HFF-Myc (cell line): ENCODE measurements at regions not wholly inside any gene's neighbourhood (a gene's known extent, or its start where the extent isn't known, plus 50 kb on each side); places are given as distances from the start of the nearest gene placed in this dataset.
"Not testable (repeated sequence)": the region's sequence is repeated elsewhere in the genome, so short reads cannot be mapped to it uniquely, and the experiment has no call there.

ENCODE experiments used
- DNase-seq: peaks from one replicate; pipeline ENCODE4 v3.0.0-alpha.2; 2011; ENCODE audit warnings: low read depth; ENCODE audit errors: extremely low read depth
- H3K4me3 ChIP-seq: replicated peaks from 2 replicates; pipeline ENCODE4 v1.5.1; 2011; ENCODE audit warnings: low read depth, mild to moderate bottlenecking, control low read depth, low read length
- CTCF ChIP-seq: IDR thresholded peaks from 2 replicates; pipeline ENCODE4 v1.5.1; 2012; ENCODE audit warnings: mild to moderate bottlenecking, low read depth, low read length, control low read depth; ENCODE audit errors: missing control alignments

GRCh38 chr4:24188459-24188858 is 298.6 kb upstream of the PPARGC1A start:
- no peak for DNase-seq
- no peak for TF ChIP-seq CTCF
- H3K4me3 ChIP-seq: no peak overlapping the region

GRCh38 chr4:24186466-24186865 is 296.6 kb upstream of the PPARGC1A start:
- no peak overlapping the region for H3K4me3 ChIP-seq
- no peak for TF ChIP-seq CTCF
- no peak for DNase-seq

GRCh38 chr4:24181005-24181404 is 291.2 kb upstream of the PPARGC1A start:
- H3K4me3 ChIP-seq: no peak overlapping the region
- DNase-seq: no peak
- no peak for TF ChIP-seq CTCF

DNA sequence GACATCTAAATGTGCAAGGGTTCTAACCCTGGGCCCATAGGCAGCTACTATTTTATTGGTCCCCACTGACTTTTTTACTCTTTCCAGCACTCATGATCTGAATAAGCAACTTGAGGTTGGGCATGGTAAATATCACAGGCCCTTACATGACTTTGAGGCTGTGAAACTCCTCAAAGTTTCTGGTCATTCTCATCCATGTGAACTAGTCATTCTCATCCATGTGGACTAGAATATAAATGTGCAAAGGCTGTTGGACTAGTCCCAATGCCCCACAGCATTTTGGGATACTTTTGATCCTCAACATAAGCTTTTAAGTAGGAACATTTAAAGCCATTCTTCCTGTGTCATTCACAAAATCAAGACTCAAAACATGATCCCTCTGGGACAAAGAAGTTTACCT is 290.7 kb upstream of the PPARGC1A start:
- H3K4me3 ChIP-seq: no peak overlapping the region
- no peak for TF ChIP-seq CTCF
- no peak for DNase-seq

DNA sequence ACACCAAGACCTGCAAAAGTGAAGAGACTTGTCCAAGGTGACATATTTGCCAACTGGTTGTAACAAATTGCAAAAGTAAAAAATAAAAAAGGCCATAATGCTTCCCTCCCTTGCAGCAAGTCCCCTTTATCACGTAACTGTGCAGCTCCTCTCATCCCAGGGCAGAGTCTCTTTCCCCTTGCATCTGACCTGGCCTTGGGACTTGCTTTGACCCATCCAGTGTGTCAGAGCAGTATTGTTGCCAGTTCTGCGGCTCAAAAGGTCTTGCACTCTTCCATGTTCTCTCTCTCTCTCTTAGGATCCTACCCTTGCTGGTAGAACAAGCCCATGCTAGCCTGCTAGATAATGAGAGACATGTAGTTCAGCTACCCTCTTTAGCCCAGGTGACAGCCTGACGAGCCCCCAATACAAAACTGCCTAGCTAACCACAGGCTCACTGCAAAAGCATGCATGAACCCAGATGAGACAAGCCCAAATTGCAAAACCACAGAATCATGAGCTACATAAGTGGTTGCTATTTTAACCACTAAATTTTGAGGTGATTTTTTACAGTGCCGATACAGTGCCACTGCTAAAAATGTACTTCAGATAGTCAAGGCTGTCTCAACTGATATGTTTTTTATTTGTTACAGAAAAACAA is 289.5 kb upstream of the PPARGC1A start:
- TF ChIP-seq CTCF: no peak
- DNase-seq: no peak
- no peak overlapping the region for H3K4me3 ChIP-seq

DNA sequence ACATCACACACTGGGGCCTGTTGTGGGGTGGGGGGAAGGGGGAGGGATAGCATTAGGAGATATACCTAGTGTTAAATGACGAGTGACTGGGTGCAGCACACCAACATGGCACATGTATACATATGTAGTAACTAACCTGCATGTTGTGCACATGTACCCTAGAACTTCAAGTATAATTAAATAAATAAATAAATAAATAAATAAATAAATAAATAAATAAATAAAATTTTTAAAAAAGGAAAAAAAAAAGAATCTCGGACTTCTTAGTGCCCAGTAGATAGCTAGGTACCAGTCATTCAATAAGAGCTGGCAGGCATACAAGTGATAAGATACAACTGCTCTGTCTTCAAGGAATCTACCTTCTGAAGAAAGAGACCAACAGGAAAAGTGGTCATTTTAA is 287.6 kb upstream of the PPARGC1A start:
- DNase-seq, H3K4me3 ChIP-seq: not testable (repeated sequence)

- no peak for TF ChIP-seq CTCF
- DNase-seq: no peak
- H3K4me3 ChIP-seq: no peak overlapping the region
These were observed 285.9 kb upstream of the PPARGC1A start for GRCh38 chr4:24175707-24176106.

DNA sequence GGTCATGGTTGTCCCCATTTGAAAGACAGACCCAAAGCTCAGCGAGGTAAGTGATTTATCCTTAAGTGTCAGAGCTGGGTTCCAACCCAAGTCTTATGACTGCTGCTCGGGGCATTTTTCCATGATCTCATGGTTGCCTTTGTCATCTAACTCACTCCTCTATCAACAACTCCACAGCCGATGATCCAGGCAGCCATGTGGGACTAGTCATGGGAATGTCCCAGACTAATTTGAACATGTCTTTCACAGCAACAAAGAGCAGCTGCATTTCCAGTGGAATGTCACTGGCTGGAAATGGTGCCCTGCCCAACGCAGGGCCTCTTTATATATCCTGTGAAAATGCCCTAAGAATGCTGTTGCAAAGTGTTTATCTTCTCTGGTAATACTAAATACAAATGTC is 284.8 kb upstream of the PPARGC1A start:
- no peak for DNase-seq
- H3K4me3 ChIP-seq: no peak overlapping the region
- TF ChIP-seq CTCF: no peak
